Stomach (tissue), 8 donors: ENCODE measurements at regions not wholly inside any gene's neighbourhood (a gene's known extent, or its start where the extent isn't known, plus 50 kb on each side); places are given as distances from the start of the nearest gene placed in this dataset.
A peak's percentile ranks its signal among the peaks of the same experiment; 100 is the strongest.

Experiments used
- DNase-seq, 2 donors: peaks; one replicate each; pipeline versions ENCODE4 v3.0.0 to v3.0.0-alpha.2; 2013 to 2019
- H3K27ac ChIP-seq, 5 donors: fragments of 200-600 bp in 4 of 5; sonication (generic) in 4 of 5; one replicate each; pipeline ENCODE4 v1.5.1; 2013 to 2019; ENCODE audit warnings: mild to moderate bottlenecking in 1 of 5, moderate library complexity in 1 of 5
- H3K27me3 ChIP-seq, 3 donors: fragments of 200-600 bp; sonication (generic); one replicate each; pipeline ENCODE4 v1.5.1; 2017 to 2019; ENCODE audit warnings: mixed run types in 1 of 3
- H3K36me3 ChIP-seq, 4 donors: fragments of 200-600 bp; sonication (generic); 1 replicate in 3 of 4; 2 replicates in 1 of 4; pipeline ENCODE4 v1.5.1; 2016 to 2019
- H3K4me1 ChIP-seq, 4 donors: fragments of 200-600 bp; sonication (generic); one replicate each; pipeline ENCODE4 v1.5.1; 2016 to 2019
- H3K4me3 ChIP-seq, 4 donors: fragments of 200-600 bp; sonication (generic) in 3 of 4; one replicate each; pipeline ENCODE4 v1.5.1; 2016 to 2019; ENCODE audit warnings: mild to moderate bottlenecking in 1 of 4
- H3K9me3 ChIP-seq, 4 donors: fragments of 200-600 bp; sonication (generic); one replicate each; pipeline ENCODE4 v1.5.1; 2016 to 2019
- EP300 ChIP-seq: sonication (generic); formaldehyde crosslinking; IDR thresholded peaks from one replicate; pipeline ENCODE4 v1.6.1; 2017; ENCODE audit warnings: antibody characterized with exemption
- POLR2A ChIP-seq, 4 donors: fragments of 450-650 bp; IDR thresholded peaks; one replicate each; pipeline ENCODE4 v1.6.1; 2016; ENCODE audit warnings: antibody characterized with exemption in 4 of 4, control low read depth in 2 of 4, mild to moderate bottlenecking in 1 of 4, moderate library complexity in 1 of 4
- POLR2AphosphoS5 ChIP-seq, 3 donors: sonication (generic); formaldehyde crosslinking; IDR thresholded peaks; one replicate each; pipeline ENCODE4 v1.6.1; 2016; ENCODE audit warnings: antibody characterized with exemption in 3 of 3
- WGBS, 5 donors: extraction: QIAGEN DNeasy Blood & Tissue Kit in 3 of 5; methylation state at CpG; one replicate each; pipeline versions ENCODE4 v1.1.5 to v1.1.7; 2013 to 2018; 5-methylcytosine and 5-hydroxymethylcytosine counted together
- intact Hi-C: fragments of 100-400 bp; cut with DNase I; formaldehyde crosslinking; loops from one replicate; pipeline ENCODE4 v1.15.1; 2023; ENCODE audit warnings: low total_unique reads
- TF ChIP-seq, protein P1 (sequence below), 7 experiments: fragments of 450-650 bp in 4 of 7; fragments of 200-600 bp in 3 of 7; sonication (generic) in 3 of 7; IDR thresholded peaks; one replicate each; pipeline ENCODE4 v1.5.1; 2016 to 2019; ENCODE audit warnings: antibody characterized with exemption in 7 of 7, control low read depth in 2 of 7, mild to moderate bottlenecking in 1 of 7
- donor health status: healthy with polysubstance abuse.
- donor health status: Bipolar disorder and iron deficiency.
- donor health status: healthy.

- H3K4me1 ChIP-seq, result peaks cover 0 to 17% (median 4%) of the 10 kb centered on the region in 4 donors
- H3K4me3 ChIP-seq, result no peak overlapping the region
- WGBS, 5 donors, result 20 to 32% (median 25%) methylated on average over 7 of the region's 7 CpGs
- DNase-seq, result peak in 1 of 2 donors; percentile 30
- no peak for TF ChIP-seq EP300
- TF ChIP-seq, protein P1, sequence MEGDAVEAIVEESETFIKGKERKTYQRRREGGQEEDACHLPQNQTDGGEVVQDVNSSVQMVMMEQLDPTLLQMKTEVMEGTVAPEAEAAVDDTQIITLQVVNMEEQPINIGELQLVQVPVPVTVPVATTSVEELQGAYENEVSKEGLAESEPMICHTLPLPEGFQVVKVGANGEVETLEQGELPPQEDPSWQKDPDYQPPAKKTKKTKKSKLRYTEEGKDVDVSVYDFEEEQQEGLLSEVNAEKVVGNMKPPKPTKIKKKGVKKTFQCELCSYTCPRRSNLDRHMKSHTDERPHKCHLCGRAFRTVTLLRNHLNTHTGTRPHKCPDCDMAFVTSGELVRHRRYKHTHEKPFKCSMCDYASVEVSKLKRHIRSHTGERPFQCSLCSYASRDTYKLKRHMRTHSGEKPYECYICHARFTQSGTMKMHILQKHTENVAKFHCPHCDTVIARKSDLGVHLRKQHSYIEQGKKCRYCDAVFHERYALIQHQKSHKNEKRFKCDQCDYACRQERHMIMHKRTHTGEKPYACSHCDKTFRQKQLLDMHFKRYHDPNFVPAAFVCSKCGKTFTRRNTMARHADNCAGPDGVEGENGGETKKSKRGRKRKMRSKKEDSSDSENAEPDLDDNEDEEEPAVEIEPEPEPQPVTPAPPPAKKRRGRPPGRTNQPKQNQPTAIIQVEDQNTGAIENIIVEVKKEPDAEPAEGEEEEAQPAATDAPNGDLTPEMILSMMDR (IDR thresholded peaks at IDR 0.05), result no peak
- TF ChIP-seq POLR2A (IDR thresholded peaks at IDR 0.05), result no peak
- TF ChIP-seq POLR2AphosphoS5 (IDR thresholded peaks at IDR 0.05), result no peak
- H3K27me3 ChIP-seq, result peaks cover 0 to 3% (median 0%) of the 10 kb centered on the region in 3 donors
- intact Hi-C loops, result no loop called here
- H3K36me3 ChIP-seq, result no peaks in the 10 kb centered on the region
- H3K27ac ChIP-seq, result no peak overlapping the region
- peaks cover 0 to 5% (median 0%) of the 10 kb centered on the region in 4 donors for H3K9me3 ChIP-seq
Observed at GRCh38 chrX:39195156-39195555, 393.9 kb downstream of the MID1IP1 start.

- TF ChIP-seq POLR2AphosphoS5 (IDR thresholded peaks at IDR 0.05), result no peak
- TF ChIP-seq, protein P1 (IDR thresholded peaks at IDR 0.05), result no peak
- no peak overlapping the region for H3K27ac ChIP-seq
- peaks cover 0 to 17% (median 4%) of the 10 kb centered on the region in 4 donors for H3K4me1 ChIP-seq
- WGBS, 5 donors, result 31 to 40% (median 35%) methylated on average over 8 to 10 of the region's 10 CpGs
- intact Hi-C loops, result no loop called here
- H3K9me3 ChIP-seq, result peaks cover 0 to 5% (median 0%) of the 10 kb centered on the region in 4 donors
- DNase-seq, result peak; percentile 34 to 43
- H3K36me3 ChIP-seq, result no peaks in the 10 kb centered on the region
- no peak overlapping the region for H3K4me3 ChIP-seq
- peaks cover 0 to 3% (median 0%) of the 10 kb centered on the region in 3 donors for H3K27me3 ChIP-seq
Observed at GRCh38 chrX:39196192-39197102, 395.2 kb downstream of the MID1IP1 start.

DNA sequence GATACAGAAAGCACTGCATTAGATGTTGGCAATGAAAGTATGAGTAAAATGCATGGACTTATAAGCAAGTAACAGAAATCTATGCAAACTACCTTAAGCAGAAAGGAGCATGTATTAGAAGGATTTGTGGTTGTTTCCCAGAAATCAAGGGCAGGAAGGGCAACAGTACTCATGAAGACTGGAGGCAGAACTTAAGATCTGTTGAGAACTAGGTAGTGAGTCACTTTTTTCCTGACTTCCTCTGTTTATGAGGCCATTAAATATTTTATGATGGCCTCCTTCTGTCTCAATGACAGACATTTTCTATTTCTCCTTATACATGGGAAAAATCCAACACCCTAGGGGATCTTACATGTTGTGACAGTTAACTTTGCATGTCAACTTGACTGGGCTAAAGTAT lies 398.2 kb downstream of the MID1IP1 start:
- peaks cover 0 to 17% (median 4%) of the 10 kb centered on the region in 4 donors for H3K4me1 ChIP-seq
- peaks cover 0 to 4% (median 0%) of the 10 kb centered on the region in 3 donors for H3K27me3 ChIP-seq
- no peak for DNase-seq
- no peak overlapping the region for H3K27ac ChIP-seq
- TF ChIP-seq POLR2AphosphoS5 (IDR thresholded peaks at IDR 0.05) (no peak), EP300 (no peak), POLR2A (IDR thresholded peaks at IDR 0.05) (no peak)
- TF ChIP-seq, protein P1 (IDR thresholded peaks at IDR 0.05), result no peak
- intact Hi-C loops, result no loop called here
- H3K36me3 ChIP-seq, result no peaks in the 10 kb centered on the region
- H3K4me3 ChIP-seq, result no peak overlapping the region
- peaks cover 0 to 5% (median 0%) of the 10 kb centered on the region in 4 donors for H3K9me3 ChIP-seq

GRCh38 chrX:39201305-39201990 lies 400.2 kb downstream of the MID1IP1 start:
- H3K27me3 ChIP-seq, result peaks cover 0 to 8% (median 0%) of the 10 kb centered on the region in 3 donors

More at GRCh38 chrX:39201305-39201990, 400.2 kb downstream of the MID1IP1 start:
- Histone ChIP-seq H3K4me1 (peaks cover 0 to 2% (median 0%) of the 10 kb centered on the region in 4 donors), H3K9me3 (peaks cover 0 to 5% (median 0%) of the 10 kb centered on the region in 4 donors), H3K27ac (no peak overlapping the region), H3K36me3 (no peaks in the 10 kb centered on the region), H3K4me3 (no peak overlapping the region)
- intact Hi-C loops, result no loop called here
- DNase-seq, result no peak
- 73 to 79% (median 74%) methylated on average over 6 of the region's 6 CpGs for WGBS, 5 donors
- TF ChIP-seq, protein P1 (IDR thresholded peaks at IDR 0.05), result no peak
- no peak for TF ChIP-seq POLR2AphosphoS5 (IDR thresholded peaks at IDR 0.05)
- TF ChIP-seq EP300, result no peak
- TF ChIP-seq POLR2A (IDR thresholded peaks at IDR 0.05), result no peak
